ENCODE measurements at regions not wholly inside any gene's neighbourhood (a gene's known extent, or its start where the extent isn't known, plus 50 kb on each side); places are given as distances from the start of the nearest gene placed in this dataset.

DNA sequence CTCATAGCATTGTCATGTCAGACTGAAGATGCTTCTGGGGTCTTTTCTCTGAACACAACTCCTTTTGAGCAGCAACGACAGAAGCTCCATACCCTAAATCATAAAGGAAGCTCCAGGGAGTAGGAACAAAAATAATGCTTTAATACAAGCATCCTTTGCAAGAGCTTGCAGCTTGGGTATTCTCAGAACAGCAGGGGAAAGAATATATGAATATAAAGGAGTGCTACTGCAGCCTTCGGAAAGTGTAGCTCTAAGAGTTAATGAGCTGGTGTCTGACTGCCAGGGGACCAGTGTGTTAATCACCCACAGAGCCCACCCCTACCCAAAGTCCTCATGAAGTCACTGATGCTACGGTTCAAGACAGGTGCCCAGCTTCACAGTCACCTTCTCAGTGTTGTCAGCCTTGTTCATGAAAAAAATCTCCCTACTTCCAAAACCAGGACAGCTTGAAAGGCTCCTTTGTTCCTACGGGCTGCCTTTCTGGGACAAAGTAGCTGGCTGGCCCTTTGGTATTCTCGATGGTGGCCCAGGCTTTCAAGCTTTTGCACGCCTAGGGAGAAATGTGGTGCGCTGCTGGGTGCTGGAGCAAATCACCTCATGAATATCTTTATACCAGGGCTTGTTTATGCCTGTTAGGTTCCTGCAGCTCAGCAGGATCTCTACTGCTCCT is 259.7 kb downstream of the CMPK2 start:
- no peak for TF ChIP-seq EZH2 (IDR thresholded peaks at IDR 0.05; ENCODE audit: insufficient read depth, low read length)
- TF ChIP-seq, protein P1, sequence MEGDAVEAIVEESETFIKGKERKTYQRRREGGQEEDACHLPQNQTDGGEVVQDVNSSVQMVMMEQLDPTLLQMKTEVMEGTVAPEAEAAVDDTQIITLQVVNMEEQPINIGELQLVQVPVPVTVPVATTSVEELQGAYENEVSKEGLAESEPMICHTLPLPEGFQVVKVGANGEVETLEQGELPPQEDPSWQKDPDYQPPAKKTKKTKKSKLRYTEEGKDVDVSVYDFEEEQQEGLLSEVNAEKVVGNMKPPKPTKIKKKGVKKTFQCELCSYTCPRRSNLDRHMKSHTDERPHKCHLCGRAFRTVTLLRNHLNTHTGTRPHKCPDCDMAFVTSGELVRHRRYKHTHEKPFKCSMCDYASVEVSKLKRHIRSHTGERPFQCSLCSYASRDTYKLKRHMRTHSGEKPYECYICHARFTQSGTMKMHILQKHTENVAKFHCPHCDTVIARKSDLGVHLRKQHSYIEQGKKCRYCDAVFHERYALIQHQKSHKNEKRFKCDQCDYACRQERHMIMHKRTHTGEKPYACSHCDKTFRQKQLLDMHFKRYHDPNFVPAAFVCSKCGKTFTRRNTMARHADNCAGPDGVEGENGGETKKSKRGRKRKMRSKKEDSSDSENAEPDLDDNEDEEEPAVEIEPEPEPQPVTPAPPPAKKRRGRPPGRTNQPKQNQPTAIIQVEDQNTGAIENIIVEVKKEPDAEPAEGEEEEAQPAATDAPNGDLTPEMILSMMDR (IDR thresholded peaks at IDR 0.05; ENCODE audit: insufficient read depth, low read depth, low read length), result no peak
